Middle frontal gyrus (tissue), 1 donor: ENCODE measurements at regions not wholly inside any gene's neighbourhood (a gene's known extent, or its start where the extent isn't known, plus 50 kb on each side); places are given as distances from the start of the nearest gene placed in this dataset.
A peak's percentile ranks its signal among the peaks of the same experiment; 100 is the strongest.
"Not testable (repeated sequence)": the region's sequence is repeated elsewhere in the genome, so short reads cannot be mapped to it uniquely, and the experiment has no call there.

ENCODE experiments used
- DNase-seq: peaks from one replicate; pipeline ENCODE4 v3.0.0-alpha.2; 2015; ENCODE audit warnings: low spot score; ENCODE audit errors: extremely low spot score

DNA sequence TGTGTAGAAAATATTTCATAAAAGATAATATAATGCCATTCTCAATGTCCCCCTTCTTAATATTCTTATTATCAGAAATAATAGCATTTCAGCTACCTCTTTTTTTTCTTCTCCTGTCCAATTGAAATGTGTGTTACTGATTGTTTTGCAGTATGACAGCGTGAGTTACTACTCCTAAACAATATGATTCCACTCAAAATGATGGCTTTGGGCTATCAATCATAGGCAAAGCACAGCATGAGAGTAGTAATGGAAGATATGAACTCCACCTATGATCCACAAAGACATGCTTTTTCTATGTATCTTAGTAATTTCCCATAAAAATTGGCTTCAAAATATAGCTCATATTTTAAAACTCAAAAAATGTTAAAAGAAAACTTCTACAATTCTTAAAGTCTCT, 867.3 kb upstream of the NUDT12 start:
- no peak for DNase-seq

DNA sequence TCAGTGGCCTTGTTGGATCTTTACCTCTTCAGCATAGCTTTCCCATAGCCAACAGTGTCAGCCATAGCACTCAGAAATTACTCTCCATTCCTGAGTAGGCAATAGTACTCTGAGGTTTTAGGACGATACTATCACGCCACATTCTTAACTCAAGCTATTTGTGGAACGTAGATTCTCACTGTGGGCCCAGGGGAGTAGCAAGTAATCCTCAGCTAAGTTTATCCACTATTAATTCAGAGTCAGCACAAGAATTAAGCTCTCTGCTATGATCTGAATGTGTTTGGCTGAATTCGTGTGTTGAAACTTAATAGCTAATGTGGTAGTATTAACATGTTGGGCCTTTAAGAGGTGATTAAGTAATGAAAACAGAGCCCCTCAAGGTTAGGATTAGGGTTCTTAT, 858.8 kb upstream of the NUDT12 start:
- no peak for DNase-seq

DNA sequence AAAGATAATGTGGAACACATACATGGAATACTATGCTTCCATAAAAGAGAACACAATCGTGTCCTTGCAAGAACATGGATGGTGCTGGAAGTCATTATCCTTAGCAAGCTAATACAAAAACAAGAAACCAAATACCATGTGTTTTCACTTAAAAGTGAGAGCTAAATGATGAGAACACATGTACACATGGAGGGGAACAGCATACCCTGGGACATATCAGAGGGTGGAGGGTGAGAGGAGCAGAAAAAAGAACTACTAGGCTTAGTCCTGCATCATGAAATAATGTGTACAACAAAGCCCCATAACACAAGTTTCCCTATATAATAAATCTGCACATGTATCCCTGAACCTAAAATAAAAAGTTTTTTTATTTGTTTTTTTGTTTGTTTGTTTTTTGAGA, 855.5 kb upstream of the NUDT12 start:
- DNase-seq, result no peak

DNA sequence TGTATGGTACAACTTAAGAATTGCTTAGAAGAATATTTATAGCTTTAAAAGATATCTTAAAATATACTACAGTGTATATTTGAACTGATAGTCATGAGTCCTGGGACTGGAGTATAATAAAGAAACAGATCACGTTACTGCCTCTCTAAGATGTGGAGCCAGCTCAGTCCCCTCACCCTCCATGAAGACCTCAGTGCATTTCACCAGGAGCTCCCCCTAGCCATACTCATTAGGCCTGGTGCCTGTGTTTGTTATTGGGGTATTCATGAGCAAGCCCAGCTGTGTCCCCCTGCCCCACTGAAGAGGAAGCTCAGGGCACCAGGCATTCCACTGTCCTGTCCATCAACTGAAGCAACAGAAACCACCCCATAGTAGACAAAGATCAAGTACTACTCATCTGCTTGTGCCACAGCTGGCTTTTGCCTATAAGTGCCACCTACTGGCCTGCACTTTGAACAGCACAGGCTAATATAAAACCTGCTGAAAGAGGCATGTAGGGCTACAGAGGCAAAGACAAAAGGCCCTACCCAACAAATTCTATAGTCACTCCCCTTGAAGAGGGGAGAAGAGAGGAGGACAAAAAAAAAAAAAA, 850.2 kb upstream of the NUDT12 start:
- no peak for DNase-seq

DNA sequence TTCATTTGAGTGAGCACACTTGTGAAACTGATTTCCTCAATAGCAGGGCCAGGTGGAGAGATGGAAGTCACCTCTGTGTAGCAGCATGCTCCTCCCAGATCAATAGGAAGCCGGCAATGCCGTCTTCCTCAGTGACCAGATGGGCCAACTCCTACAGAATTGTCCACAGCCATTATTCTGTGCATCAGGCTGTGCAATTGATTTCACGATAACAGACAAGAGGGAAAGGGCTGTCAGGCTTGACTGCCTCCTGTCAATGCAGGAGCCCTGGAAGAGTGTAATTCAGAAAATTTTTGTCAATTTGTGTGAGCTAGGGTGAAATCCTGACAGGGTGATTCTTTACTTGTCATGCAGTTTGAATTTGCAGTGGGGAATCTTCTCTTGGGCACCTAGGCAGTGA, 838.4 kb upstream of the NUDT12 start:
- DNase-seq, result no peak

DNA sequence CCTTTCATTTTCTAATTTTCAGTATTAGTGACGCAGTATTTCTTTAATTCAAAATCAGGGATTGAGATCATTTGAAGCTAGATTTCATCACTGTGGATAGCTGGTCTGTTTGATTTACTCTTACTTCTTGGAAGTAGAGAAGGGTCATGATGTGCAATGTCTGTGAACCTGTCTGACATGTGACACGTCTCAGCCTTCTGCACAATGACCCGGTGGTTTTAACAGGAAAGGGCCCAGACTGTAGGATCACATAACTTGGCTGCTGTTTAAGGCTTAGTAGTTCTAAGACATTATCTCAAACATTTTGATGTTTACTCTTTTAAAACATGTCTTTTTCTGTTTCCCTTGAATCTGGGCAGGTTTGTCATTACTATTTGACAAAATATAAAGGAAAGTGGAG, 823.3 kb upstream of the NUDT12 start:
- no peak for DNase-seq

DNA sequence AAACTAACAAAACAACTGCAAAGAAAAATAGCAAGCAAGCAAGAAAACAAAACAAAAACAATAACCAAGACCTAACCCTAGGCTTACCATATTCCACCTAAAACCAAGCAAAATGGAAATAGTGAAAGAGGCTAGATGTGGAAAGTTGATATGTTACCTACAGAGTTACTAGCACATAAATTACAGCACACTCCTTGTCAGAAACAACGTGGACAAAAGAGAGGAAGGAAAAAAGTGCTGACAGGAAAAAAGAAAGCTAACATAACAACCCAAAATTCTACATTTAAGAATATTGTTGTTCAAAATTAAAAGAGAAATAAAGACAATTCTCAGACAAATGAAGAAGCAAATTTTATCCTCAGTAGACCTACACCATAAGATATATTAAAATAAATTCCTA, 812.8 kb upstream of the NUDT12 start:
- DNase-seq, result no peak

DNA sequence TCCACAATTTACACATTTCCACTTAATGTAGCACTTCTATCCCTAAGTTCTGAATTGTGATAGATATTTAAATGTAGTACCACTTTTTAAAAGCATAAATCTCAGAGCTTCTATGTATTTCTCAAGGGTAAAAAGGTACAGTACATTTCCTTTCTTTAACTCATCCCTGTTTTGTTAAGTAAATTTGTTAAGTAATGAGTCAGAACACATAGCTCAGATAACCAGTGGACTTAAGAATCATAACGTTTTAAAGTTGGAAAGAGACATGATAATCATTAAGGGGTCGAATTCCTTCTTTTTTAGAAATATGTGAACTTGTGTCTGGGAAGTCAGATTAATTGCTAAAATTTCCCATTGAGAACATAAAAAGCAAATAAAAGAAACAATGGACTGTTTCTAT, 810.2 kb upstream of the NUDT12 start:
- no peak for DNase-seq

DNA sequence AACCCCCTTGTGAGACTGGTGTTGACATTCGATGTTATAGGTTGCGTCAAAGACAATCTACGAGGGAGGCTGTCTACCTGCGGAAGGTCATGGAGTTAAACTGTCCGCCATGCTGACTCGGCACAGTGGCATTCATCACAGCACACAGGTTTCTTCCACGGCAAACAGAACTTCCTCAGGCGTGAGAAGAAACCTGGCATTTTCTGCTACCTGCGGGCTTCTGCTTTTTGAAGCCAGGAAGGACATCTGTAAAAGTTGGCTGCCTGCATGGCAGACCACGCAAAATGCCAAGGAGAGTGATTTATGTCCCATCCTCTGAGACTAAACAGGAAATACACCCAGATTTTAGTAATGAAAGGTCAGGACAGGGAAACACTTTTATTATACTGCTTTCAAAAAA, 809.8 kb upstream of the NUDT12 start:
- no peak for DNase-seq

DNA sequence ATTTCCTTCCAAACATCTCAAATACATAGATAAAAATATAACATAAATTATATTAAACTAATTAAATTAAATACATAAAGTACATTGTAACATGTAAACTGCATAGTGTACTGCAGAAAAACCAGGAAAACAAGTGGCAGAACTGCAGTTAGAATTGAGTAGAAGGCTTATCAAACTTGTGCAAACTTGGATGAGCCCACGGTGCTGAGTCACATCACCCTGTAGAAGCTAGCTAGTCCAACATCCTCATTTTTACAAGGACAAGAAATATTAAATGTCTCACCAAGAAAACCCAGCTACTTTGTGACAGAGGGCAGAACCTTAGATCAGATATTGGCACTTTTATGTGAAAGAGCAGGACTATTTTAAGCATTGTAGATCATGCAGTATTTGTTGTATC, 807.9 kb upstream of the NUDT12 start:
- DNase-seq, result no peak

DNA sequence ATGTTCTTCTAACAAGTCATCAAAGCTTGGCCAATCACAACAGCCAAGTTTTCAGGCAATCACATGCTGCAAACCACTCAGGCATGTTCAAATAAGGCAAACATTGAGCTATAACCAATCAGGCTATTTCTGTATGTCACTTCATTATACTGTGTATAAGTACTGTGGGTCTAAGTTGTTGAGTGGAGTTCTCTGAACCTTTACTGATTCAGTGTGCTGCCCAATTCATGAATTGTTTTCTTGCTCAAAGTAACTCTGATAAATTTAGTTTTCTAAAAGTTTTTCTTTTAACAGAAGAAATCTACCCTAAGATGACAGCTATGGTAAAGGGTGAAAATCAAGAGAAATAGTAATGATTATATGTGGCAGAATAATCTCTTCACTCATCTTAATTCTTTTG, 805.4 kb upstream of the NUDT12 start:
- DNase-seq, result no peak

DNA sequence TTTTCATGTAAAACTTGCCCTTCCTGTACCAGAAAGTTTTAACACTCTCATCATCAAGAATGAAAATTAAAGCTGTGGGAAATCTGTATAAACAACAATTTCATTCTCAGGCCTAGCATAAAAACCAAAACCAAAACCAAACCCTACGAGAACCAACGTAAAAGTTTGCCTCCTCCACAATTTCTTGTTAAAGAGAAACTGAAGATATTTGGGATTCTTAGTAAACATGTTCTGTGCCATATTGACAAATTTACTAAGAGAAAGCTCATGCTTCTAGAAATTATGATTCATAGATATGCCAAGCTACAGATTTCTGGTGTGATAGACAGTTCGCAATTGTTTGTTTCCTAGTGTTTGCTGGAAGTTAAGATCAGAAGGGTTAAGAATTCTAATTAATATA, 801.0 kb upstream of the NUDT12 start:
- no peak for DNase-seq

DNA sequence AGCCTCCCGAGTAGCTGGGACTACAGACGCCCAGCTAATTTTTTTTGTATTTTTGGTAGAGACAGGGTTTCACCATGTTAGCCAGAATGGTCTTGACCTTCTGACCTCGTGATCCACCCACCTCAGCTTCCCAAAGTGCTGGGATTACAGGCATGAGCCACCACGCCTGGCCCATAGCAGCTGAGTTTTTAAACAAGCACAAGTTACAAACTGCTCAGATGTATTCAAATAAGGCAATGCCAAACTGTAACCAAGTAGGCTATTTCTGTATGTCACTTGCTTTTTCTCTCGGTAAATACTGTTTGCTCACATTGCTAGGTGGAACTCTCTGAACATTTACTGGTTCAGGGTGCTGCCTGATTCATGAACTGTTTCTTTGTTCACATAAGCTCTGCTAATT, 799.3 kb upstream of the NUDT12 start:
- DNase-seq, result no peak

DNA sequence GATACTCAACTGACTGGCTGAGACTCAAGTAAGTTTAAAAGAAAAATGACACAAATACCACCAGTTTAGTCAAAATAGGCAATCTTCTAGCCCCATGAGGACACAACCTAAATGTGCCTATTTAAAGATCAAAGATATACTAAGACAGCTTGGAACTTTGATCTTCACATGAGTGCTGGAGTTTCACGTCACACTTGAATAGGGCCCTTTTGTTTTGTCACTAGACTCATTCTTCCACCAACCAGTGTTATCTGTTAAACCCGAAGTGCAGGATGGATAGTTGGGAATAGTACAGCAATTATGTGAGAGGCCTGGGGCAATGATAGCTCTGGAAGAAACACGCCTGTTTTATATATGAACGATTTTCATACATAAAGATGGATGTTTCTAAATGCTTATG, 792.8 kb upstream of the NUDT12 start:
- no peak for DNase-seq

DNA sequence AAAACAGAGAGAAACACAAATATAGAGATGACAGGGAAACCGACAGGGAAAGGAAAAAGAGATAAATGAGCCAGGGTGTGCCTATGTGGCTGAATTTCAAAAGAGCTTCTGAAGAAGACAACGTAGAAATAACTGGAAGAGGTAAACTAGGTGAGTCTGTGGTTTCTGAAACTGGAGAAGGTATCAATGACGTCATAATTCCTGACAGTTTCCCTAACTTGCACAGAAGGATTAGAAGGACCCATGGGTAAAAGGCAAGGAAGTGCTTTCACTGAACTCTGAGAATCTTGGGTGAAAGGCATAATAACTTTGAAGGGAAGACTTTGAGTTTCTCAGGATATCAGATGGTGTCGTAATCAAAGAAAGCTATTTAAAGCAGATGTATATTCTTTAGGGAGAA, 790.8 kb upstream of the NUDT12 start:
- no peak for DNase-seq

DNA sequence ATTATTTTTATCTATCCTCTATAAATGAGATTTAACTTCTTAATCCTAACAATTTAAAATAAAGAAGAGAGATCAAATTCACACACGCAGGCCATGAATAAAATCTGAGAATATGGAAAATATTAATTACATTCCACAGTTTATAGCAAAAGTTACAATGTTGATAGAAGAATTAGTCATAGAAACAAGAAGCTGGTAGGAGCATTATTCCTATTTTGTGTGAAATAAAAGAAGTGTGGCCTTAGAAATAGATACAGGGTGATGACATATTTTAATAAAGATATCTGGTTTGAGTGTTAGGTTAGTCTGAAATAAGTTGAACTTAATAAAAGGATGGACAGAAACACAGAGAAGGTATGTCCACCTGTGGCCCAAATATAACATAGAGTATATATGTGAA, 790.4 kb upstream of the NUDT12 start:
- DNase-seq, result no peak

DNA sequence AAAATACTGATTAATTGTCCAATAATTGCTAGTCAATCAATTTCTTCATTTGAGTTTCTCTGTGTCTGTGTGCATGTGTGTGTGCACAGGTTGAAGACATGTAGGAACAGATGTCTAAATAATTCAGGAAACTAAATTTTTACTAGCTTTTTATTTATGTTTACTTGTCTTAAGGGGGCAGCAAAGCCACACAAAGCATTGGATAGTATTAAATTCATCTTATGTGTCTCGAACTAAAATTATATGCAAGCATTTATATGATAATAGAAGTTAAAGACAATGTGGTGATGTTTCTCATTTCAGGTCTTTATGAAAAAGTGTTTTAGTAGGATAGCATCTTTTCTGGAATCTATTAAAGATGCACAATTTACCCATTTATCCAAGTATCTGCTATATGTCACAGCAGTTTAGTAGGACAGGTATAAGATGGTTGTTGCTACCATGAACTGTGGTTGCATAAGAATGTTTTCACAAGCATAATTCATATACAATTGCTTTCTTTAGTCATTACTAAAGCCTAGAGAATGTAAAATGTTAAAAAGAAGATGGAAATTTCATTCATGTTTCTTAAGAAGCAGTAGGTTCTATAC, 784.6 kb upstream of the NUDT12 start:
- peak; percentile 21 for DNase-seq

DNA sequence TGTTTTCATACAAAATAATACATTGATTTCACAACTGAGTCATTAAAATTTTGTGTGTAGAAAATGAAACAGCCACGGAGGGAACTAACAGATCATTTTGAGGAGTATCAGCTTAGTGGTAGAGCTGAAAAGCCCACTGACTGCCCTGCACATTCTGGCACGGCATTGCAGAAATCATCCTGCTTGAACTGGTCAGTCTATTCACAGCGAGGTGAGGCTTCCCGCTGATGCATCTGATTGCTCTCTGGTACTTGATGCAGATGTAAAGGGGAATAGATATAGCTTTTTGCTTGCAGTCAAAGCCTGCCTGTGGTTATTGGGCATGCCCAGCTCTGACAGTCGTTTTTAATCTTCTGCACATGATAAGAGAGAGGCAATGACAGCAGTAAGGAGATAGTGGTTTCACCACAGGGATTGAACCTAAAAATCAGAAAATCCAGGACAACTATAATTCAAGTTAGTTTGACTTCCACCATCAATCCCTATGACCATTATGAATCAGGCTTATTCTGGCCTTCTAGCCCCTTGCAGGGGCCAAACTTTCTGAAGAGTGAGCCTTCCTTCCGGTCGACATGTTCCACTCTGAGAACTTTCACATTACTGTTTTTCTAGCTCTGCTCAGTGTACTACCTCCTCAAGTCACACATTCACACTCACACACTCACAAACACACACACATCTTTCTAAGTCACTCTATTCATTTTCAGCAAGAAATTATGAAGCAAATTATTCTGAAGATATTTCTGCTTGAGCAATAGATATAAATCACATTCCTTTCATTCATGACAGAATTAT, 782.8 kb upstream of the NUDT12 start:
- DNase-seq, result no peak

DNA sequence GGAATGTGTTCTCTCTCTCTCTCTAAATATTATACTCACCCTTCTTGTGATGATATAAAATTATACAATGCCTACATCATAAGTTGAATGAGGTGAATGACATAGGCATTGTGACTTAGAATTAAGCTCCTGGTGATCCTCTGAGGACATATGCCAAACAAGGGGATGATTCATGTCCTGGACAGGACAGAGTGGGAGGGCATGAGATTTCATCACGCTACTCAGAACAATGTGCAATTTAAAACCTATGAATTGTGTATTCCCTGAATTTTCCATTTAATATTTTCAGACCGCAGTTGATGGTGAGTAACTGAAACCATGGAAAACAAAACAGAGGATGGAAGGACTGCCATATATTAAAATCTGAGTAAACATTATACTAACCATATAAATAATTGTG, 782.2 kb upstream of the NUDT12 start:
- DNase-seq, result no peak

DNA sequence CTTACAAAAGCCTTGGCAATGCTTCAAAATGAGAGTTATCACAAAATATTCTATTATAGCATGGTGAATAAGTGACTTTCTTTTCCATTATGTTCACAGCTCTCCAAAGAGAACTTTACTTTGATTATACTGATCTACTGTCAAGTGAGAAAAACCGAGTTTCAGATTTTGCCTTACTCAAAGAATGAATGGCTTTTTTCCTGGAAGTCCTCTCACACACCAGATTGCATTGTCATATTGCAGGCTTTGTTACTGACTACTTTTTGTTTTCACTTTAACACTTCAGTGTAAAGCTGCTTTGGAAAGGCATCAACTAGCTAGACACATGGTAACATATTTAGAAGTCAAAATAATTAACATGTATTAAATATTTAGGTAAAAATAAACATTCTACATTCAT, 765.2 kb upstream of the NUDT12 start:
- DNase-seq, result no peak

DNA sequence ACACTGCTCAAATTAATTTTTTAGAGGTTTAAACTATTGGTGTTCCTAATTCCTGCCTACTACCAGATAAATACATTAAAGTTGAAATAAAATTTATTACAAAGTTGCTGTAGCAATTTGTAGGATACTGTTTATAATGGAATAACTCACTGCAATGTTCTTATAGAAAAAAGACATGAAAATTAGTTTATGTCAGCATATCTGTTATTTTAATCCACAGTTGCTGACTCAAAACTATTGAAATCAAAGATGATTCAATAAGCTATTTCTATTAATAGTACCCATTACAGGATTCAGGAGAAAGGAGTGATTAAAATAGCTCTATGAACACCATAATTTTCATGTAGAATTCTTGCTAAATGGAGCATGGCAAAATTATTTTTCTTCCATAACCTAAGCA, 764.4 kb upstream of the NUDT12 start:
- no peak for DNase-seq

DNA sequence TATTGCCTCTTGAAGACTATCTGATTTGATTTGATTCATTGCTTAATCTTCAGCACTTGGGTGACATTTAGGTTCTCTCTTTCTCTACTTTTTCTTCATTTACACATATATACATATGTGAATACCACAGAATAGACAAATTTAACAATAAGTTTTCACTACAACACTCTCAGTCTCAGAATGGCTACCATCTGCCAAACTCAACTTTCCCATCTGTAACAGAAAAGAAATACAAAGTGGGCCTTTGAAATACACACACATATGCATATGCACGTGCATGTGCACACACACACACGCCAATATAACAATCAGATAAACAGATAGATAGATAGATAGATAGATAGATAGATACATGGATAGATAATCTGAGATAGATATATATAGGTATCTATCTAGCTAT, 762.8 kb upstream of the NUDT12 start:
- DNase-seq, result no peak

DNA sequence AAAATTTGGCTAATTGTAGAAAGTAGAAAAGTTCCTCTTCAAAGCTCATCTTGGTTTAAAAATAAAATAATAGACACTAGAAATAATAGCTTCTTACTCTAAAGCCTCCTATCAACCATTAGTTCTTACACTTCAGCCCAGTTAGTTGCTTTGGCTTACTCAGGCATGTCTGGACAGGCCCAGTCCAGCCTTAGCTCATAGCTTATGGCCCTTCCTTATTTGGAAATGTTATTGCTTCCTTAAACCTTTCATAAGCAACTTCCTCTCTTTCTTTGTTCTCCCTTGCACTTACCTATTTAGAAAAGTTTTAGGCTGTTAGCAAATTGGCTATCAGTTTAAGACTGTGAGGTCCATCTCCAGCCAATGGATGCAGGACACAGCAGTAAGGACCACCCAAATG, 754.1 kb upstream of the NUDT12 start:
- DNase-seq, result not testable (repeated sequence)
